H1 (cell line): ENCODE measurements at regions not wholly inside any gene's neighbourhood (a gene's known extent, or its start where the extent isn't known, plus 50 kb on each side); places are given as distances from the start of the nearest gene placed in this dataset.

Source experiments
- CTCF ChIA-PET: fragments of 300-600 bp; sonication (Branson Sonifier 250); formaldehyde crosslinking; loops from one replicate; lab custom pipeline; 2021; ENCODE audit not compliant: partially characterized antibody; lab: Charles Lee
- POLR2A ChIA-PET: fragments of 300-600 bp; sonication (Branson Sonifier 250); formaldehyde crosslinking; loops from one replicate; lab custom pipeline; 2021; ENCODE audit warnings: inconsistent platforms; ENCODE audit not compliant: partially characterized antibody; lab: Charles Lee
- DNase-seq, 2 experiments: peaks; one replicate each; pipeline versions ENCODE4 v3.0.0 to v3.0.0-alpha.2; 2010 to 2022; ENCODE audit warnings: low spot score in 2 of 2, low read depth in 1 of 2, mixed read lengths in 1 of 2
- FAIRE-seq: peaks from 2 replicates; lab custom pipeline; 2011; peaks lifted over from hg19 to GRCh38; lab: Jason Lieb, UNC
- H2AFZ ChIP-seq: 2 replicates; pipeline ENCODE4 v1.8.1; 2012; ENCODE audit warnings: low read length, inconsistent platforms
- H2AK5ac ChIP-seq: 2 replicates; pipeline ENCODE4 v1.6.1; 2013; ENCODE audit warnings: low read depth, low read length
- H2BK120ac ChIP-seq: replicated peaks from 2 replicates; pipeline ENCODE3; 2013; ENCODE audit warnings: low read depth, low read length, inconsistent platforms
- H2BK12ac ChIP-seq: 2 replicates; pipeline ENCODE4 v1.6.1; 2013; ENCODE audit warnings: low read depth, low read length
- H2BK15ac ChIP-seq: 2 replicates; pipeline ENCODE4 v1.6.1; 2013; ENCODE audit warnings: low read length
- H2BK20ac ChIP-seq: 2 replicates; pipeline ENCODE4 v1.6.1; 2013; ENCODE audit warnings: low read length
- H2BK5ac ChIP-seq: 2 replicates; pipeline ENCODE4 v1.6.1; 2013; ENCODE audit warnings: low read depth, low read length
- H3K14ac ChIP-seq: 2 replicates; pipeline ENCODE4 v1.6.1; 2013; ENCODE audit warnings: inconsistent platforms; ENCODE audit not compliant: insufficient read length
- H3K18ac ChIP-seq: 2 replicates; pipeline ENCODE4 v1.6.1; 2013; ENCODE audit warnings: low read length; ENCODE audit errors: extremely low read depth
- H3K23ac ChIP-seq: 2 replicates; pipeline ENCODE4 v1.6.1; 2013; ENCODE audit warnings: inconsistent platforms; ENCODE audit not compliant: insufficient read length
- H3K23me2 ChIP-seq: 2 replicates; pipeline ENCODE4 v1.6.1; 2013; ENCODE audit warnings: low read depth, low read length
- H3K27ac ChIP-seq: 2 replicates; pipeline ENCODE4 v1.6.1; 2011; ENCODE audit warnings: low read depth, low read length, inconsistent platforms
- H3K27me3 ChIP-seq, 4 experiments: replicated peaks in 1 of 4; 1 replicate in 1 of 4; 2 replicates in 3 of 4; pipeline versions ENCODE4 v1.6.1 to v1.8.1; 2011 to 2013; ENCODE audit warnings: low read length in 3 of 4, mild to moderate bottlenecking in 3 of 4, inconsistent platforms in 2 of 4, mixed read lengths in 2 of 4, moderate library complexity in 1 of 4; ENCODE audit not compliant: control insufficient read depth in 3 of 4, insufficient read depth in 3 of 4; ENCODE audit errors: extremely low read depth in 1 of 4
- H3K36me3 ChIP-seq, 4 experiments: 2 replicates each; pipeline versions ENCODE4 v1.6.1 to v1.8.1; 2011 to 2013; ENCODE audit warnings: mild to moderate bottlenecking in 4 of 4, low read length in 3 of 4, moderate library complexity in 2 of 4, control low read depth in 1 of 4, inconsistent platforms in 1 of 4; ENCODE audit not compliant: insufficient read depth in 4 of 4, control insufficient read depth in 2 of 4
- H3K4ac ChIP-seq: replicated peaks from 2 replicates; pipeline ENCODE3; 2013; ENCODE audit warnings: low read length, low read depth, mixed read lengths, inconsistent platforms; ENCODE audit not compliant: insufficient read length
- H3K4me1 ChIP-seq, 4 experiments: replicated peaks in 1 of 4; 1 replicate in 1 of 4; 2 replicates in 3 of 4; pipeline versions ENCODE4 v1.6.1 to v1.8.1; 2011 to 2013; ENCODE audit warnings: low read length in 3 of 4, inconsistent platforms in 2 of 4, mixed read lengths in 1 of 4; ENCODE audit not compliant: insufficient read depth in 4 of 4, control insufficient read depth in 3 of 4
- H3K4me2 ChIP-seq, 2 experiments: 2 replicates each; pipeline versions ENCODE4 v1.6.1 to v1.8.1; 2011 to 2013; ENCODE audit warnings: low read depth in 2 of 2, low read length in 2 of 2, control low read depth in 1 of 2, inconsistent platforms in 1 of 2, mild to moderate bottlenecking in 1 of 2; ENCODE audit not compliant: insufficient read depth in 1 of 2
- H3K4me3 ChIP-seq, 4 experiments: fragments of 200-600, 300-600 bp in 1 of 4; sonication (generic), shearing (Covaris generic), sonication (Bioruptor Twin) in 1 of 4; 2 replicates each; pipeline versions ENCODE4 v1.5.1 to v1.8.1; 2011 to 2016; ENCODE audit warnings: low read length in 4 of 4, low read depth in 3 of 4, control low read depth in 2 of 4, inconsistent platforms in 2 of 4, mild to moderate bottlenecking in 2 of 4, mixed read lengths in 1 of 4, moderate library complexity in 1 of 4; ENCODE audit not compliant: insufficient read depth in 2 of 4; ENCODE audit errors: extremely low read depth in 1 of 4
- H3K56ac ChIP-seq: replicated peaks from 2 replicates; pipeline ENCODE3; 2013; ENCODE audit warnings: low read depth, mild to moderate bottlenecking, mixed read lengths, low read length, inconsistent platforms; ENCODE audit not compliant: insufficient read length
- H3K79me1 ChIP-seq: 2 replicates; pipeline ENCODE4 v1.6.1; 2013; ENCODE audit warnings: low read depth, low read length, control low read depth
- H3K79me2 ChIP-seq, 2 experiments: 2 replicates each; pipeline versions ENCODE4 v1.6.1 to v1.8.1; 2012 to 2013; ENCODE audit warnings: low read length in 2 of 2, mild to moderate bottlenecking in 2 of 2, inconsistent platforms in 1 of 2; ENCODE audit not compliant: insufficient read depth in 2 of 2, control insufficient read depth in 1 of 2
- H3K9ac ChIP-seq, 4 experiments: replicated peaks in 1 of 4; 1 replicate in 1 of 4; 2 replicates in 3 of 4; pipeline versions ENCODE4 v1.6.1 to v1.8.1; 2011 to 2013; ENCODE audit warnings: low read depth in 3 of 4, low read length in 3 of 4, control low read depth in 2 of 4, mild to moderate bottlenecking in 2 of 4, moderate library complexity in 2 of 4, inconsistent platforms in 1 of 4; ENCODE audit errors: extremely low read depth in 1 of 4
- H3K9me3 ChIP-seq, 2 experiments: 2 replicates each; pipeline versions ENCODE4 v1.6.1 to v1.8.1; 2012 to 2013; ENCODE audit warnings: mild to moderate bottlenecking in 2 of 2, moderate library complexity in 2 of 2, control low read depth in 1 of 2, inconsistent platforms in 1 of 2, low read depth in 1 of 2, low read length in 1 of 2, mixed read lengths in 1 of 2; ENCODE audit not compliant: insufficient read depth in 2 of 2
- H4K20me1 ChIP-seq, 2 experiments: replicated peaks in 1 of 2; 2 replicates each; pipeline versions ENCODE3 to v1.8.1; 2011 to 2013; ENCODE audit warnings: inconsistent platforms in 2 of 2, low read length in 2 of 2, mild to moderate bottlenecking in 1 of 2; ENCODE audit not compliant: insufficient read depth in 2 of 2, control insufficient read depth in 1 of 2
- H4K5ac ChIP-seq: 2 replicates; pipeline ENCODE4 v1.6.1; 2013; ENCODE audit warnings: low read length, low read depth, mixed read lengths, inconsistent platforms; ENCODE audit not compliant: insufficient read length
- H4K8ac ChIP-seq: 2 replicates; pipeline ENCODE4 v1.8.0; 2013; ENCODE audit warnings: mild to moderate bottlenecking, moderate library complexity, low read length, inconsistent platforms; ENCODE audit not compliant: insufficient read depth; ENCODE audit errors: extremely low read depth
- H4K91ac ChIP-seq: replicated peaks from 2 replicates; pipeline ENCODE3; 2013; ENCODE audit warnings: low read length, mixed read lengths, inconsistent platforms; ENCODE audit not compliant: insufficient read length
- CTBP2 ChIP-seq: IDR thresholded peaks from 2 replicates; pipeline ENCODE4 v1.7.0; 2011; ENCODE audit warnings: borderline replicate concordance, mild to moderate bottlenecking, moderate library complexity, mixed read lengths, low read length; ENCODE audit not compliant: insufficient read depth, insufficient read length
- EP300 ChIP-seq, 2 experiments: IDR thresholded peaks; 1 replicate in 1 of 2; 2 replicates in 1 of 2; pipeline ENCODE4 v1.6.1; 2011 to 2012; ENCODE audit warnings: low read depth in 2 of 2, low read length in 2 of 2, mild to moderate bottlenecking in 2 of 2, borderline replicate concordance in 1 of 2, inconsistent platforms in 1 of 2, moderate library complexity in 1 of 2
- HDAC6 ChIP-seq: IDR thresholded peaks from one replicate; pipeline ENCODE4 v1.7.1; 2012; ENCODE audit warnings: low read depth, mild to moderate bottlenecking, inconsistent platforms, low read length, moderate library complexity
- JUND ChIP-seq: IDR thresholded peaks from 2 replicates; pipeline ENCODE4 v1.6.1; 2011; ENCODE audit warnings: mild to moderate bottlenecking, improper control_type of control experiment, low read length
- KDM1A ChIP-seq: fragments of 200-600, 300-600 bp; sonication (generic); IDR thresholded peaks from 2 replicates; pipeline ENCODE4 v1.7.1; 2016; ENCODE audit warnings: mild to moderate bottlenecking, low read length, borderline replicate concordance
- NANOG ChIP-seq: IDR thresholded peaks from 2 replicates; pipeline ENCODE4 v1.6.1; 2011; ENCODE audit warnings: low read length, low read depth, mild to moderate bottlenecking, inconsistent platforms; ENCODE audit not compliant: insufficient read depth, poor library complexity, severe bottlenecking
- PHF8 ChIP-seq: fragments of 200-600 bp; sonication (generic); conservative IDR thresholded peaks from 2 replicates; pipeline ENCODE4 v1.7.1; 2012; ENCODE audit warnings: low read depth, mild to moderate bottlenecking, inconsistent platforms, low read length, moderate library complexity
- POLR2A ChIP-seq, 2 experiments: IDR thresholded peaks; 1 replicate in 1 of 2; 2 replicates in 1 of 2; pipeline ENCODE4 v1.6.1; 2011; ENCODE audit warnings: low read depth in 2 of 2, low read length in 2 of 2, mild to moderate bottlenecking in 2 of 2; ENCODE audit errors: control extremely low read depth in 1 of 2
- RFX5 ChIP-seq: IDR thresholded peaks from 2 replicates; pipeline ENCODE4 v1.6.1; 2011; ENCODE audit warnings: low read depth, low read length, improper control_type of control experiment, borderline replicate concordance
- RXRA ChIP-seq: IDR thresholded peaks from 2 replicates; pipeline ENCODE4 v1.6.1; 2011; ENCODE audit warnings: low read depth, mild to moderate bottlenecking, low read length, moderate library complexity; ENCODE audit not compliant: insufficient read depth
- SP4 ChIP-seq: IDR thresholded peaks from 2 replicates; pipeline ENCODE4 v1.6.1; 2012; ENCODE audit warnings: low read length, inconsistent platforms
- YY1 ChIP-seq: IDR thresholded peaks from 2 replicates; pipeline ENCODE4 v1.6.1; 2011; ENCODE audit warnings: low read depth, mild to moderate bottlenecking, low read length
- ZNF274 ChIP-seq: IDR thresholded peaks from 2 replicates; pipeline ENCODE4 v1.7.0; 2012; ENCODE audit warnings: low read length, borderline replicate concordance; ENCODE audit errors: extremely low read depth
- WGBS, 2 experiments: shearing (Covaris generic) in 1 of 2; methylation state at CpG; one replicate each; pipeline versions ENCODE4 v1.1.6 to v1.1.7; 2013 to 2015; ENCODE audit warnings: low lambda C conversion rate in 2 of 2, mixed read lengths in 2 of 2, inconsistent platforms in 1 of 2, low coverage in 1 of 2, missing lambda C conversion rate in 1 of 2; ENCODE audit not compliant: insufficient replicate concordance in 2 of 2, insufficient coverage in 1 of 2, insufficient read length in 1 of 2; ENCODE audit errors: extremely low coverage in 1 of 2, missing lambda C conversion rate in 1 of 2; 5-methylcytosine and 5-hydroxymethylcytosine counted together

- Histone ChIP-seq H2BK20ac (no peak overlapping the region), H3K27ac (no peak overlapping the region), H3K14ac (no peak overlapping the region), H3K36me3 (no peaks in the 10 kb centered on the region), H3K23me2 (peaks cover 10% of the 10 kb centered on the region; the same call in 1 of the 2 replicates), H3K56ac (no peak overlapping the region), H2BK15ac (no peak overlapping the region), H4K20me1 (no peaks in the 10 kb centered on the region), H3K18ac (no peak overlapping the region), H3K4me3 (no peak overlapping the region), H3K9me3 (no peaks in the 10 kb centered on the region; a peak in 1 of 4 replicates), H2AK5ac (no peak overlapping the region), H3K79me1 (no peaks in the 10 kb centered on the region), H2BK5ac (no peak overlapping the region), H3K4me2 (no peak overlapping the region), H3K9ac (no peak overlapping the region), H4K91ac (no peak overlapping the region), H3K4ac (no peak overlapping the region), H4K5ac (no peak overlapping the region), H3K27me3 (no peaks in the 10 kb centered on the region), H3K4me1 (no peaks in the 10 kb centered on the region; a peak in 1 of 7 replicates), H3K79me2 (no peaks in the 10 kb centered on the region), H2BK120ac (no peak overlapping the region), H3K23ac (no peak overlapping the region), H4K8ac (no peak overlapping the region), H2AFZ (no peak overlapping the region), H2BK12ac (no peak overlapping the region)
- 90% methylated on average over 3 of the region's 3 CpGs; no CpG with 5 or more reads in 1 of the 2 experiments for WGBS, 2 experiments
- DNase-seq (no peak), FAIRE-seq (no peak)
- POLR2A ChIA-PET, result no interaction called here
- CTCF ChIA-PET, result interaction anchor here (0.6 to 1.9 kb wide), 3 partner anchors 11 to 191 kb away, joined by 3 to 4 read pairs (median 4); no protein-coding TSS in a partner anchor
- TF ChIP-seq RFX5 (no peak), YY1 (no peak), RXRA (no peak), ZNF274 (no peak), HDAC6 (no peak), CTBP2 (no peak), EP300 (IDR thresholded peaks at IDR 0.05; ENCODE audit: borderline replicate concordance in 1 of 2, low read depth in 2 of 2, low read length in 2 of 2) (no peak), PHF8 (no peak), KDM1A (no peak), SP4 (no peak), JUND (no peak), NANOG (no peak), POLR2A (IDR thresholded peaks at IDR 0.05; ENCODE audit: control extremely low read depth in 1 of 2, low read depth in 2 of 2, low read length in 2 of 2) (no peak)
These were observed 324.1 kb upstream of the NT5C1B start for GRCh38 chr2:18913512-18913911.
